Vagina (tissue), 2 donors: ENCODE measurements at regions not wholly inside any gene's neighbourhood (a gene's known extent, or its start where the extent isn't known, plus 50 kb on each side); places are given as distances from the start of the nearest gene placed in this dataset.

ENCODE experiments used
- DNase-seq, 2 donors: peaks; one replicate each; pipeline ENCODE4 v3.0.0-alpha.2; 2017; ENCODE audit errors: extremely low spot score in 2 of 2
- H3K27ac ChIP-seq: fragments of 200-600 bp; sonication (generic); one replicate; pipeline ENCODE4 v1.5.1; 2019
- H3K27me3 ChIP-seq: fragments of 200-600 bp; sonication (generic); one replicate; pipeline ENCODE4 v1.5.1; 2019
- H3K36me3 ChIP-seq, 2 donors: fragments of 200-600 bp; sonication (generic); one replicate each; pipeline ENCODE4 v1.5.1; 2017 to 2019
- H3K4me1 ChIP-seq: fragments of 200-600 bp; sonication (generic); one replicate; pipeline ENCODE4 v1.5.1; 2019
- H3K4me3 ChIP-seq, 2 donors: fragments of 200-600 bp; sonication (generic); 1 replicate in 1 of 2; 2 replicates in 1 of 2; pipeline ENCODE4 v1.5.1; 2016 to 2019
- H3K9me3 ChIP-seq: fragments of 200-600 bp; sonication (generic); one replicate; pipeline ENCODE4 v1.5.1; 2019
- CTCF ChIP-seq, 3 experiments: fragments of 450-650 bp in 2 of 3; fragments of 200-600 bp in 1 of 3; sonication (generic) in 1 of 3; IDR thresholded peaks; one replicate each; pipeline ENCODE4 v1.5.1; 2017 to 2019; ENCODE audit warnings: antibody characterized with exemption in 3 of 3, mild to moderate bottlenecking in 2 of 3, moderate library complexity in 2 of 3
- POLR2A ChIP-seq, 2 donors: fragments of 450-650 bp; IDR thresholded peaks; one replicate each; pipeline ENCODE4 v1.6.1; 2017; ENCODE audit warnings: antibody characterized with exemption in 2 of 2, mild to moderate bottlenecking in 2 of 2, moderate library complexity in 2 of 2
- POLR2AphosphoS5 ChIP-seq, 2 donors: sonication (generic); formaldehyde crosslinking; IDR thresholded peaks; one replicate each; pipeline ENCODE4 v1.9.0; 2017; ENCODE audit warnings: antibody characterized with exemption in 2 of 2, mild to moderate bottlenecking in 2 of 2, low read depth in 1 of 2; ENCODE audit not compliant: insufficient read depth in 1 of 2
- intact Hi-C: fragments of 100-400 bp; cut with DNase I; formaldehyde crosslinking; loops from one replicate; pipeline ENCODE4 v1.15.1; 2023

- intact Hi-C loops, result no loop called here
- Histone ChIP-seq H3K9me3 (no peaks in the 10 kb centered on the region), H3K27me3 (no peaks in the 10 kb centered on the region), H3K4me3 (no peak overlapping the region), H3K27ac (no peak overlapping the region), H3K36me3 (no peaks in the 10 kb centered on the region), H3K4me1 (peaks cover 7% of the 10 kb centered on the region)
- TF ChIP-seq POLR2A (IDR thresholded peaks at IDR 0.05) (no peak), CTCF (IDR thresholded peaks at IDR 0.05) (no peak), POLR2AphosphoS5 (IDR thresholded peaks at IDR 0.05; ENCODE audit: insufficient read depth in 1 of 2, low read depth in 1 of 2) (no peak)
- DNase-seq, result no peak
These were observed 414.7 kb downstream of the LRATD1 start for GRCh38 chr2:15047184-15047583.

- H3K27me3 ChIP-seq, result no peaks in the 10 kb centered on the region
- H3K36me3 ChIP-seq, result no peaks in the 10 kb centered on the region
- no peak overlapping the region for H3K4me3 ChIP-seq
- no peak overlapping the region for H3K27ac ChIP-seq
- H3K4me1 ChIP-seq, result peaks cover 6% of the 10 kb centered on the region
- intact Hi-C loops, result no loop called here
- H3K9me3 ChIP-seq, result no peaks in the 10 kb centered on the region
- TF ChIP-seq POLR2A (IDR thresholded peaks at IDR 0.05), result no peak
- TF ChIP-seq POLR2AphosphoS5 (IDR thresholded peaks at IDR 0.05; ENCODE audit: insufficient read depth in 1 of 2, low read depth in 1 of 2), result no peak
- no peak for TF ChIP-seq CTCF (IDR thresholded peaks at IDR 0.05)
- no peak for DNase-seq
These were observed 415.5 kb downstream of the LRATD1 start for GRCh38 chr2:15048000-15048399.

- Histone ChIP-seq H3K4me3 (no peak overlapping the region), H3K9me3 (no peaks in the 10 kb centered on the region), H3K27ac (no peak overlapping the region), H3K4me1 (no peaks in the 10 kb centered on the region), H3K36me3 (no peaks in the 10 kb centered on the region), H3K27me3 (no peaks in the 10 kb centered on the region)
- intact Hi-C loops, result no loop called here
- no peak for DNase-seq
- no peak for TF ChIP-seq POLR2A (IDR thresholded peaks at IDR 0.05)
- no peak for TF ChIP-seq POLR2AphosphoS5 (IDR thresholded peaks at IDR 0.05; ENCODE audit: insufficient read depth in 1 of 2, low read depth in 1 of 2)
- no peak for TF ChIP-seq CTCF (IDR thresholded peaks at IDR 0.05)
These were observed 416.8 kb downstream of the LRATD1 start for GRCh38 chr2:15049096-15049993.

GRCh38 chr2:15050483-15050882 lies 418.0 kb downstream of the LRATD1 start:
- no peaks in the 10 kb centered on the region for H3K27me3 ChIP-seq
- H3K9me3 ChIP-seq, result no peaks in the 10 kb centered on the region
- intact Hi-C loops, result no loop called here
- peak in 1 of 2 donors; percentile 65 for DNase-seq
- H3K4me3 ChIP-seq, result no peak overlapping the region
- TF ChIP-seq CTCF (IDR thresholded peaks at IDR 0.05) (no peak), POLR2AphosphoS5 (IDR thresholded peaks at IDR 0.05; ENCODE audit: insufficient read depth in 1 of 2, low read depth in 1 of 2) (no peak), POLR2A (IDR thresholded peaks at IDR 0.05) (no peak)
- no peak overlapping the region for H3K27ac ChIP-seq
- no peaks in the 10 kb centered on the region for H3K36me3 ChIP-seq
- no peaks in the 10 kb centered on the region for H3K4me1 ChIP-seq

GRCh38 chr2:15053542-15053941 lies 421.0 kb downstream of the LRATD1 start:
- Histone ChIP-seq H3K4me1 (no peaks in the 10 kb centered on the region), H3K27me3 (no peaks in the 10 kb centered on the region), H3K36me3 (no peaks in the 10 kb centered on the region), H3K4me3 (no peak overlapping the region), H3K27ac (no peak overlapping the region), H3K9me3 (no peaks in the 10 kb centered on the region)
- DNase-seq, result peak in 1 of 2 donors; percentile 11
- TF ChIP-seq POLR2A (IDR thresholded peaks at IDR 0.05) (no peak), POLR2AphosphoS5 (IDR thresholded peaks at IDR 0.05; ENCODE audit: insufficient read depth in 1 of 2, low read depth in 1 of 2) (no peak), CTCF (IDR thresholded peaks at IDR 0.05) (no peak)
- intact Hi-C loops, result no loop called here
